Thoracic aorta (tissue), 2 donors: ENCODE measurements at regions not wholly inside any gene's neighbourhood (a gene's known extent, or its start where the extent isn't known, plus 50 kb on each side); places are given as distances from the start of the nearest gene placed in this dataset.

Source experiments
- ATAC-seq: fragments of 150-250 bp; one replicate; pipeline ENCODE4 v1.8.0; 2017; ENCODE audit warnings: low read depth; ENCODE audit not compliant: insufficient number of reproducible peaks, low FRiP score
- DNase-seq: peaks from one replicate; pipeline ENCODE4 v3.0.0-alpha.2; 2020; ENCODE audit warnings: low spot score
- H3K27ac ChIP-seq, 2 donors: fragments of 200-600 bp; sonication (generic); 1 replicate in 1 of 2; 2 replicates in 1 of 2; pipeline ENCODE4 v1.5.1; 2016; ENCODE audit warnings: mild to moderate bottlenecking in 2 of 2, moderate library complexity in 2 of 2
- H3K27me3 ChIP-seq: fragments of 200-600 bp; sonication (generic); replicated peaks from 2 replicates; pipeline ENCODE4 v1.6.0; 2016; ENCODE audit warnings: mild to moderate bottlenecking; ENCODE audit not compliant: insufficient read depth
- H3K36me3 ChIP-seq: fragments of 200-600 bp; sonication (generic); one replicate; pipeline ENCODE4 v1.5.1; 2016
- H3K4me1 ChIP-seq, 2 donors: fragments of 200-600 bp; sonication (generic); 1 replicate in 1 of 2; 2 replicates in 1 of 2; pipeline versions ENCODE4 v1.5.1 to v1.6.0; 2016; ENCODE audit warnings: low read depth in 2 of 2, mild to moderate bottlenecking in 1 of 2; ENCODE audit not compliant: control insufficient read depth in 1 of 2
- H3K4me3 ChIP-seq: fragments of 200-600 bp; sonication (generic); 2 replicates; pipeline ENCODE4 v1.5.1; 2016; ENCODE audit warnings: mild to moderate bottlenecking
- H3K9me3 ChIP-seq: fragments of 200-600 bp; sonication (generic); 2 replicates; pipeline ENCODE4 v1.5.1; 2016
- CTCF ChIP-seq: fragments of 200-600 bp; sonication (generic); IDR thresholded peaks from one replicate; pipeline ENCODE4 v1.5.1; 2019; ENCODE audit warnings: antibody characterized with exemption

GRCh38 chr9:118782790-118783463 lies 586.3 kb downstream of the BRINP1 start:
- TF ChIP-seq CTCF, result no peak
- Histone ChIP-seq H3K27me3 (no peaks in the 10 kb centered on the region), H3K4me1 (peaks cover 0 to 9% of the 10 kb centered on the region in 2 donors), H3K27ac (no peak overlapping the region), H3K9me3 (no peaks in the 10 kb centered on the region), H3K36me3 (no peaks in the 10 kb centered on the region), H3K4me3 (no peak overlapping the region)
- no peak for DNase-seq
- no peak for ATAC-seq

GRCh38 chr9:118784033-118784432 lies 585.2 kb downstream of the BRINP1 start:
- Histone ChIP-seq H3K27ac (no peak overlapping the region), H3K4me1 (peaks cover 7 to 20% of the 10 kb centered on the region in 2 donors), H3K9me3 (no peaks in the 10 kb centered on the region), H3K36me3 (no peaks in the 10 kb centered on the region), H3K27me3 (no peaks in the 10 kb centered on the region), H3K4me3 (no peak overlapping the region)
- no peak for TF ChIP-seq CTCF
- DNase-seq (no peak), ATAC-seq (no peak)

GRCh38 chr9:118785456-118785855 lies 583.8 kb downstream of the BRINP1 start:
- TF ChIP-seq CTCF, result no peak
- H3K4me1 ChIP-seq, result peaks cover 7 to 32% of the 10 kb centered on the region in 2 donors
- no peaks in the 10 kb centered on the region for H3K9me3 ChIP-seq
- no peak overlapping the region for H3K27ac ChIP-seq
- no peaks in the 10 kb centered on the region for H3K27me3 ChIP-seq
- H3K4me3 ChIP-seq, result no peak overlapping the region
- H3K36me3 ChIP-seq, result no peaks in the 10 kb centered on the region
- ATAC-seq (no peak), DNase-seq (no peak)

- DNase-seq, result no peak
- Histone ChIP-seq H3K36me3 (no peaks in the 10 kb centered on the region), H3K4me1 (peaks cover 7 to 32% of the 10 kb centered on the region in 2 donors), H3K9me3 (no peaks in the 10 kb centered on the region), H3K27me3 (no peaks in the 10 kb centered on the region), H3K4me3 (no peak overlapping the region), H3K27ac (no peak overlapping the region)
- no peak for ATAC-seq
- no peak for TF ChIP-seq CTCF
Measured at GRCh38 chr9:118786877-118787276, 582.4 kb downstream of the BRINP1 start.

- Histone ChIP-seq H3K27me3 (no peaks in the 10 kb centered on the region), H3K9me3 (no peaks in the 10 kb centered on the region), H3K36me3 (no peaks in the 10 kb centered on the region), H3K4me1 (no peaks in the 10 kb centered on the region), H3K27ac (no peak overlapping the region), H3K4me3 (no peak overlapping the region)
- ATAC-seq (no peak), DNase-seq (no peak)
- no peak for TF ChIP-seq CTCF
Measured at GRCh38 chr9:118809160-118809625, 560.0 kb downstream of the BRINP1 start.
